ENCODE measurements at regions not wholly inside any gene's neighbourhood (a gene's known extent, or its start where the extent isn't known, plus 50 kb on each side); places are given as distances from the start of the nearest gene placed in this dataset.

Small RNAs in the stretch of these regions (small RNA-seq; reads per million reads assigned to genes)
- 0 reads per million in 3 experiments for gene CR383656.3 (ENCODE audit: insufficient read depth in 2 of 3, insufficient read length in 3 of 3, low read depth in 2 of 3, low replicate concordance in 1 of 3)
